SH-SY5Y (cell line): ENCODE measurements at regions not wholly inside any gene's neighbourhood (a gene's known extent, or its start where the extent isn't known, plus 50 kb on each side); places are given as distances from the start of the nearest gene placed in this dataset.

ENCODE experiments used
- GATA2 ChIP-seq: IDR thresholded peaks from 2 replicates; pipeline ENCODE4 v1.6.1; 2011; ENCODE audit warnings: mild to moderate bottlenecking, low read depth, low read length
- GATA3 ChIP-seq: IDR thresholded peaks from 2 replicates; pipeline ENCODE4 v1.6.1; 2011; ENCODE audit warnings: low read depth, mild to moderate bottlenecking, low read length, moderate library complexity

DNA sequence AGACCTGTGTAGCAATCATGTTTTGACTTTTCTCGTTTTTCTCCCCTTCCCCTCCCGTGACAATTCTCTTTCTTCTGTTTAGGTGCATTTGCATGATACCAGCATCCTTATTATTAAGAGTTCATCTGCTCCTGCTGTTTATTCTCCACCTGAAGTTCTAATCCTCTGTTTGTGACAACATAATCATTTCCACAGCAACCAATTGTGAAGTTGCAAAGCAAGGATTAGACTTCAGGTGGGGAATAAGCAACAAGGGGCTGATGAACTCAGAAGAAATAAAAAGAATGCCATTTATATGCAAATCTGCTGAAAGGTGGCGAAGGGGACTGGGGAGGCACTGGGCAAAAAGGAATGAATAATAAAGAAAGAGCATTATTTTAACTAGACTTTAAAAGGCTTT is 124.8 kb upstream of the LINC00305 start:
- no peak for TF ChIP-seq GATA2
- TF ChIP-seq GATA3: no peak

DNA sequence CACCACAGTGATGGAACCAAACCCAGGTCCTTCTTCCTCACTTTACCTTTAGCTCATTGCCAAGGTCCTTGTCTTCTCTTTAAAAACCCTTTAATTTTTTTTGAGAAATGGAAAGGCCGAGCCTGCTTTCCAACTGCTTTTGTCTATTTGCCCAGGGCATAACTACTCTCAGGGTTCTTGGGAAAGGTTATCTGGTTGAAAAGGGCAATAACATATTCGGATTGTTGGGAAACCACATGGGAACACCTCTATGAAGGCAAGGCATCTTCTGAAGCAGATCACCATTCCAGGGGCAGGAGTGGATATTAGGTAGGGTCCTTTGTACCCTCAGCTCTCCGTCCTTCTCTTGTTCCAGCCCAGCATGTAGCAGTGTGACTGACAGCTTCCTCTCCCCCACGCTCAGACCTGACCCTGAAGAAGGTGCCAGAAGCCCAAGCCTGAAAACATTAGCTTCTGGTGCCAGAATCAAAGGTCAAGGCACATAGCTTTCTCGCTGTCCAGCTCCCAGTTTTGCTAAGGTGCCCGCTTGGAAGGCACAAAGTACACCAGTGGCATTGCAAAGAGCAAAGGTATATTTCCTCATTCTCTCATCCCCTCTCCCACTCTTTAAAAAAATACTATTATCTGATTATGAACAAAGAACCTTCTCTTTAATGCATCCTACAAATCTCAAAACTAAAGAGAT is 123.2 kb upstream of the LINC00305 start:
- no peak for TF ChIP-seq GATA3
- TF ChIP-seq GATA2: no peak

DNA sequence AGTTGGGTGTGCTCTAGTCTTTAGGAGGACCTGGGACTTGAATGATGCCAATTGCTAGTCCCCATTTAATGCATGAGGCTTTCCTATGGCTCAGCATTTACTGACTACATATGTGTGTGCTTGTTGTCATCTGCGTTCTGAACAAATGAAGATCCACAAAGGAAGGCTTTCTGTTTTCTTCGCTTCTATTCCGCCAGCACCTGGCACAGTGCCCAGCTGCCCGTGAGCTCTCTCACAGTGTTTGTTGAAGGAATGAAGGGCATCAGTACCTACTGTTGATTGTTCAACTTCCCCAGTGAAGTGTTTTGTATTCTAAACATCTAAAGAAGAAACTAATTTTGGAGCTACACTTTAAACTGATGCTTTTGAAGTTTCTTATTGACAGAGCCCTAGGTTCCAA is 122.4 kb upstream of the LINC00305 start:
- TF ChIP-seq GATA2: no peak
- TF ChIP-seq GATA3: no peak

DNA sequence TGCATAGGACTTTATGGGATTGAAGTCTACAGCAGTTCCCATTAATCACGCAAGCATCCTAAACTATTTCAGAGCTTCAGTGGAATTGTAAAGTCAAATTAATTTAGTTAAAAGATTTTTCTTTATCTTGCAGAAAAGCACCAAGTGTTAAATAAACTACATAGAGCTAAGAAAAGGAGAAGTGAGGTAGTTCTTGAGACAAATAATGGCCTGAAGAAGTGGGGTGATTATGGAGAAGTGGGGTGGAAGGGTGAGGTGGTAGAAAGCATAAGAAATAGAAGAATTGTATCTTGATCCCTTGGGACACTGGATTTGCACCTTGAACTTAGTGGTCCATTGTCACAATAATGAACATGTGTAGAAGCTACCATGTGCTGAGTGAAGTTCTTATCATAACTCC is 121.7 kb upstream of the LINC00305 start:
- TF ChIP-seq GATA3 (no peak), GATA2 (no peak)

DNA sequence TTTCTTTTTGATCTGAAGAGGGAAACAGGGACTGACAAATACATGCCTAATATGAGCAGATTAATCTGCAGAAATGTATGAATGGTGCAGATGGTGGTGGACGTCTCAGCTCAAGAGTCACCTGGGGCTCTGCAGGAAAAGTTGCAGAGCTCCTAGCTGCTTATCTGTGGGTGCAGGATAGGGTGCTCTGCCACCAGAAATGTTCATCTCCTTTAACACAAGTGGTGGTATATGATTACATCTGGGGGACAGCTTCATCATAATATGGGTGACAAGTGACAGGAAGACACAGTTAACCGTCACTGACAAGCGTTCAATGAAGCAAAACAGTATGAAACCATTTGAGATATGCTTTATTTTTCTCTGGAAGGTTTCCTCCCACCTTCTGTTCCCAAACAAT is 121.2 kb upstream of the LINC00305 start:
- TF ChIP-seq GATA3 (no peak), GATA2 (no peak)

DNA sequence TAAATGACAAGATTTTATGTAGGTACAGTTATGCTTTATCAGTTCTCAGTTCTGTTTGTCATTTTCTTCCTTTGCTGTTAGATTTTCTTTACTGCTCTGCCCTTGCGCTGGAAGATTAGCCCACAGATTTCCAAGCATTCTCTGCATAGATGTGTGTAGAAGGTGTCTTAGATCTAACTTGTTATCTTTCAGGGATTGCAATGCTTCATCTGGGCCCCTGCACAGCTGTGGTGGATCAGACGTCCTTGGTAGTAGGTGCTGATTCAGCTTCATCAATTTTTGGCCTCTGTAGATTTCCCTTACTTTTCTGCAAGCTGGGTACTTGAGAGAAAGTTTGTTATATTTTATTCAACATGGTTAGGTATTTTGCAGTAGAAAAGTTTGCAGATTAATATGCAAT is 115.3 kb upstream of the LINC00305 start:
- no peak for TF ChIP-seq GATA2
- no peak for TF ChIP-seq GATA3

DNA sequence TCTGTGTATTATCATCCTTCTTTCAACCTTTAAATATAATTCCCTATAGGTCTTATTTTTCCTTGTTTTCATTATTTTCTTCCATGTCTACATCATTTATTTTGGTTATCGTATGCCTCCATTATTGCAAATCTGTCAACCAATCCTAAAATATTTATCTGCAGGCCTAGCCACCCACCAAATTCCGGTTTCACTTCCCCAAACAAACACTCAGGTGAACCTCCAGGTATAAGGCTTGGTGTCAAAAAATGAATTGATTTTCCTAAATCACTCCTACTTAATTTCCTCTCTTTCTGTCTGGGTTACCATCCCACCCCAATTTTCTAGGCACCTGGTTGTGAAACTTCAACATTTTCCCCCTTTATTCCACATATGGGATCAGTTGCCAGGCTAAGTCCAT is 111.9 kb upstream of the LINC00305 start:
- TF ChIP-seq GATA3 (no peak), GATA2 (no peak)

DNA sequence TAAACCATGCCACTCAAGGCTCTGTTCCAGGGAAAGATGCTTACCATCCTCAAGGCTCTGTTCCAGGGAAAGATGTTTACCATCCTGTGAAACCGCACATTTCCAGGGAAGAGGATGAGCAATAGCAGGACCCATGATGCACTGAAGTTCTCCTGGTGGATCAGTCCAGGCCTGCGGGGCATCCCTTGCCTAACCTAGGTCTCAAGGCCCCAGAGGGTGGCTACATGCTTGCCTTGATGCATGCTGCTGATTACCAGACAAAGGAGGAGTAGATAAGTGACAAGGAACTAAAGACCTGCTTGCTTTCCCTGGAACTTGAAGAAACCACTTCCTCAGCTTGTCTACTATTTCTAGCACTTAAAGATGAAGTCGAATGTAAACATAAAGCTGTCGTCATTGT is 111.0 kb upstream of the LINC00305 start:
- TF ChIP-seq GATA3 (no peak), GATA2 (no peak)

DNA sequence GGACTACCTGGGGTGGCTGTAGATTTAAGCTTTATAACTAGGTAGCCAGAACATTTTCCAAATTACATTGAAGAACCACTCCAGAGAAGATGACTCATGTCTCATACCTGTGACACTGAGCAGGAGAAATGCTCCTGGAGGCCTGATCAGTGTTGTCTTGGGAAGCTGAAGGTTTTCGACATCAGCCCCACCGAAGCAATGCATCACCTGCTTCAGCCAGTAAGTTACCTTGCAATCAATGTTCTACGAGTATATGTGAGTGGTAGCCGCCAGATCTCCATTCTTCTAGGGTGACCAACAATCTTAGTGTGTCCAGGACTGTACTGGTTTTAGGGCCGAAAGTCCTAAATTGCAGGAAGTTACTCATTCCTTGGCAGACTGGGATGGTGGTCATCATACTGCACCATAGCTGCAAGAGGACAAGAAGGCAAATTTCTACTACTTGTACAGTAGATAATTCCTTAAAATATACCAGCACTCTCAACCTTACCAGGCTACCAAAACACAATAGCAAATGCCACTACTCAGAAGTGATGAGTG is 109.3 kb upstream of the LINC00305 start:
- TF ChIP-seq GATA2: no peak
- TF ChIP-seq GATA3: no peak

DNA sequence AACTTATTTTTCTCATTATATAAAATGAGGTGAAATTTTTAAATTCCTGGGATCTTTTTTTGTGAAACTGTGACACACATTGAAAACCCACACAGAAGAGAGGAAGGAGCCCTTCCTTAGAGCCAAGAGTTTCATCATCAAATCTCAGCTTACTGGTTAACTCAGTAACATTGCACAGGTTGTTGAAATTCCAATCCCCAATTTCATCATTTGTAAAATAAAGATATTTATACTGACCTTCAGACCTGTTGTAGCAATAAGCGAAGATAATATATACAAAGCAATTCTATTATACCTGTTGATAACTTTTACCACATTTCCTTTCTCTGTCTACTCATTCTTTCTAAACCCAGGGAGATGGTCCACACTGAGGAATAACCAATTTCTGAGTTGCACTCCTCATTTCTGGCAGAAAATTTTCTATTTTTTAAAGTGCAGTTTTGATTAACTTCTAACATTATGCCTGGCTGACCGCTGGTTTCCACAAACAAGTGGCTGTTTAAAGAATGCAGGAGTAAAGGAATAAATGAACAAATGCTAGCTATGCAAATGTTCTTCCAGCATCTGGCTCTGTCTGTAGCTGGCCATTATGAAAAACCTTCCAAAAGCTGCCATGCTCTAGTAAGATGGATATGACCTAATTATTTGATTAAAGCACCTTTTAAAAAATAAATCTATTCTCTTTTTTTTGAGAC is 105.7 kb upstream of the LINC00305 start:
- no peak for TF ChIP-seq GATA2
- no peak for TF ChIP-seq GATA3

DNA sequence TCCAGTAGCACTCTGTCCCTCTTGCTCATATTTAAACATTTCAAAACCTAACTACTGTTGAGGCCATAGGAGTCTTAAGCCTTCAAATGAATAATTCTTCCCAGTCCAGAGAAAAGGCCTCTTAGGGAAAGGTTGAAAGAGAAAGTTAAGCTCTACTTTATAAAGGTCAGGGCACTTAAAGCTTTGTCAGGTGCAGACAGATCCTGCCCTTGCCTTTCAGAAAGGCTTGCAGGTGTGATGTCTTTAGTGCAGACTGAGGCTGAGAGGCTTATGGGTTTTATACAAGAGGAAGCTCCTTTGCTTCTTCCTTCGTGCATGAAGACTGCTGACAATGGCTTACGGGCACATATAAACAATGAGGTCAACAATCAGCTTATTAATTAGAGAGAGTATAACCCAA is 105.0 kb upstream of the LINC00305 start:
- no peak for TF ChIP-seq GATA3
- TF ChIP-seq GATA2: no peak

DNA sequence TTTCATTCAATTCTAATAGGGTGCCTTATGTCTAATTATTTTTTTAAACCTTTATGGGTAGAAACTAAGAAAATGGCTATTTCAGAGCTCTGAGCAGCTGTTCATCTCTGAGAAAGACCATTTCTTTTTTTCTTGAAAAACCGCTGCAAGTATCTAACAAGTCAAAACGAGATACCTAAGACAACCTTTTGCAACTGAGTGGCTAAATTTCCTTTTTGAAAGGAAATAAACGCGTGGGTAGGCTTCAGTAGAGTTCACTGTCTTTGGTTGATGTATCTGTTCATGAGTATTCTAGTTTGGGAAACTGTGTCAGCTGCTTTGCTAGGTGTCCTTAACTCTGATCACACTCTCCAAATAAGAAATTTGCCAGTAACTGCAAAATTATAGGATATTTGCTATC is 104.3 kb upstream of the LINC00305 start:
- TF ChIP-seq GATA3 (no peak), GATA2 (no peak)

DNA sequence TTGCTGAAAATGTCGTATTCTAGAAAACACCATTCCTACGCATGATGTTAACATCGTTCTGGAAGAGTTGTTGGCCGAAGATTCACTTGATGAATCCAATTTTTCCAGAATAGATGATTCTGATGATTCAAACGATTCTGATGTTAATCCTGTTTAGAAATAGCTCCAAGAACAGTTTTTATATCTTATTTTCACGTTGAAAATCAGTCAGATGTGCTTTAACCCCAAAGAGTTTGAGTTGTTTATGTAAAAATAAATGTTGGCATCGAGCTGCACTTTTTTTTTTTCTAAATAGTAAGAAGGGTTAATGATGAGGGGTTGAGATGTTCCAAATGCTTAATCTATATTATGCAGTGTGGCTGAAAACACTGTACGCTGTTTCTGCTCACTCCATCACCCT is 99.9 kb upstream of the LINC00305 start:
- TF ChIP-seq GATA2: no peak
- no peak for TF ChIP-seq GATA3

DNA sequence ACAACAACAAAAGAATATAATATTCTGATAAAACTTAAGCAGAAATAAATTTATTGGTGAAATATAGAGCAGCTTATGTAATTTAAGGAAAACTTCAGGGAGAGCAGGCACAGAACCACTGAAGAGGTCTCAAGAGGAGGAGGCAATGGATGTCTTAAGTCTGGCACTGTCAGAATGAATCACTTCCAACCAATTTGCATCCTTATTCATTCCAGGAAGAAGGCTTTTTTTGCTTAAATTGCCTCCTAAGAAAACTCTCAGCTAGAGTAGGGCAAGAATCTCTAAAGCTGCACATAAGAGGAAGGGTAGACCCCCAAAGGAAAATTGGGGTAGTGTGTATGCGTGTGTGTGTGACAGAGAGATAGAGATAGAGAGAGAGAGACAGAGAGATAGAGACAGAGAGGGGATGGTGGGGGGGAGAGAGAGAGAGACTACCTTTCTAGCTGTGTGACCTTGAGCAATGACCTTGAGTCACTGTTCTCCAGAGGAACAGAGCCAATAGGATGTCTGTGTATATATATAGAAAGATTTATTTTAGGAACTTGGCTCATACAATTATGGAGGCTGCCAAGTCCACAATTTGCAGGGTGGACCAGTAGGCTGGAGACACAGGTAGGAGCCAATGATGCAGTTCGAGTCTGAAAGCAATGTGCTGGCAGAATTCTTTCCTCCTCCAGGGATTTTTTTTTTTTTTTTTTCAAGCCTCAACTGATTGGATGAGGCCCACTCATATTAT is 96.4 kb upstream of the LINC00305 start:
- TF ChIP-seq GATA2 (no peak), GATA3 (no peak)
